Neuronal stem cell (in vitro differentiated cells): ENCODE measurements at regions not wholly inside any gene's neighbourhood (a gene's known extent, or its start where the extent isn't known, plus 50 kb on each side); places are given as distances from the start of the nearest gene placed in this dataset.

Experiments
- DNase-seq: peaks from one replicate; pipeline ENCODE4 v3.0.0-alpha.2; 2013; ENCODE audit warnings: low spot score
- H2AFZ ChIP-seq: one replicate; pipeline ENCODE4 v1.6.1; 2013; ENCODE audit warnings: mild to moderate bottlenecking, low read length, inconsistent platforms
- H2AK5ac ChIP-seq: 2 replicates; pipeline ENCODE4 v1.6.1; 2013; ENCODE audit warnings: low read depth, mild to moderate bottlenecking, inconsistent platforms, low read length, moderate library complexity, mixed read lengths
- H2BK120ac ChIP-seq: 2 replicates; pipeline ENCODE4 v1.6.1; 2013; ENCODE audit warnings: low read depth, mild to moderate bottlenecking, inconsistent platforms, low read length, moderate library complexity, mixed read lengths
- H2BK12ac ChIP-seq: one replicate; pipeline ENCODE4 v1.6.1; 2013; ENCODE audit warnings: low read length, inconsistent platforms
- H2BK15ac ChIP-seq: 2 replicates; pipeline ENCODE4 v1.6.1; 2013; ENCODE audit warnings: mild to moderate bottlenecking, low read length, inconsistent platforms, mixed read lengths
- H2BK5ac ChIP-seq: one replicate; pipeline ENCODE4 v1.6.1; 2013; ENCODE audit warnings: inconsistent platforms, mild to moderate bottlenecking, low read length, moderate library complexity
- H3K14ac ChIP-seq: one replicate; pipeline ENCODE4 v1.6.1; 2013; ENCODE audit warnings: low read length, inconsistent platforms
- H3K18ac ChIP-seq: 2 replicates; pipeline ENCODE4 v1.6.1; 2013; ENCODE audit warnings: low read length, inconsistent platforms
- H3K23ac ChIP-seq: 2 replicates; pipeline ENCODE4 v1.6.1; 2013; ENCODE audit warnings: low read depth, mild to moderate bottlenecking, mixed read lengths, low read length, inconsistent platforms; ENCODE audit not compliant: poor library complexity
- H3K27ac ChIP-seq: replicated peaks from 3 replicates; pipeline ENCODE4 v1.5.1; 2013; ENCODE audit warnings: low read length, inconsistent platforms
- H3K27me3 ChIP-seq, 3 experiments: 2 replicates each; pipeline ENCODE4 v1.6.1; 2013; ENCODE audit warnings: low read length in 3 of 3, mild to moderate bottlenecking in 2 of 3, inconsistent platforms in 1 of 3, low read depth in 1 of 3, mixed read lengths in 1 of 3, moderate library complexity in 1 of 3; ENCODE audit not compliant: control insufficient read depth in 3 of 3, insufficient read depth in 3 of 3
- H3K36me3 ChIP-seq, 2 donors: replicated peaks in 1 of 2; 2 replicates each; pipeline ENCODE4 v1.6.1; 2013; ENCODE audit warnings: low read length in 2 of 2; ENCODE audit not compliant: control insufficient read depth in 2 of 2, insufficient read depth in 2 of 2
- H3K4ac ChIP-seq: 2 replicates; pipeline ENCODE4 v1.6.1; 2013; ENCODE audit warnings: inconsistent platforms, mild to moderate bottlenecking, low read length, moderate library complexity
- H3K4me1 ChIP-seq, 2 donors: 1 replicate in 1 of 2; 2 replicates in 1 of 2; pipeline ENCODE4 v1.6.1; 2013; ENCODE audit warnings: low read length in 2 of 2, low read depth in 1 of 2; ENCODE audit not compliant: control insufficient read depth in 2 of 2, insufficient read depth in 1 of 2
- H3K4me2 ChIP-seq: one replicate; pipeline ENCODE4 v1.6.1; 2013; ENCODE audit warnings: mild to moderate bottlenecking, low read length, inconsistent platforms; ENCODE audit not compliant: insufficient read depth, poor library complexity, severe bottlenecking
- H3K4me3 ChIP-seq, 2 donors: 2 replicates each; pipeline ENCODE4 v1.5.1; 2013; ENCODE audit warnings: low read length in 2 of 2, mild to moderate bottlenecking in 2 of 2, inconsistent platforms in 1 of 2, moderate library complexity in 1 of 2
- H3K79me1 ChIP-seq: one replicate; pipeline ENCODE4 v1.6.1; 2013; ENCODE audit warnings: low read depth, mild to moderate bottlenecking, inconsistent platforms, low read length, moderate library complexity
- H3K9ac ChIP-seq: one replicate; pipeline ENCODE4 v1.6.1; 2013; ENCODE audit warnings: mild to moderate bottlenecking, low read depth, low read length, inconsistent platforms; ENCODE audit not compliant: poor library complexity
- H3K9me3 ChIP-seq, 2 donors: replicated peaks in 1 of 2; 2 replicates each; pipeline versions ENCODE3 to v1.6.1; 2013; ENCODE audit warnings: low read length in 2 of 2, mild to moderate bottlenecking in 2 of 2, inconsistent platforms in 1 of 2, low read depth in 1 of 2, mixed read lengths in 1 of 2, moderate library complexity in 1 of 2; ENCODE audit not compliant: control insufficient read depth in 2 of 2, insufficient read depth in 1 of 2
- H4K8ac ChIP-seq: one replicate; pipeline ENCODE4 v1.6.1; 2013; ENCODE audit warnings: low read depth, mild to moderate bottlenecking, inconsistent platforms, low read length, moderate library complexity
- H4K91ac ChIP-seq: one replicate; pipeline ENCODE4 v1.6.1; 2013; ENCODE audit warnings: low read length, low read depth, mild to moderate bottlenecking, inconsistent platforms; ENCODE audit not compliant: poor library complexity
- WGBS, 2 donors: extraction: QIAGEN DNeasy Blood & Tissue Kit; methylation state at CpG; one replicate each; pipeline ENCODE4 v1.1.7; 2013; ENCODE audit warnings: missing lambda C conversion rate in 2 of 2, mixed read lengths in 1 of 2; ENCODE audit not compliant: insufficient read length in 2 of 2, insufficient replicate concordance in 1 of 2; ENCODE audit errors: extremely low coverage in 2 of 2; 5-methylcytosine and 5-hydroxymethylcytosine counted together

GRCh38 chr6:170456886-170457698, 96.0 kb downstream of the PSMB1 start:
- H3K23ac ChIP-seq = no peak overlapping the region
- H2AFZ ChIP-seq = no peak overlapping the region
- H3K27me3 ChIP-seq = peaks cover 0 to 8% (median 0%) of the 10 kb centered on the region in 3 experiments
- H3K4me2 ChIP-seq = no peak overlapping the region
- no peaks in the 10 kb centered on the region for H3K36me3 ChIP-seq
- peaks cover 15 to 16% of the 10 kb centered on the region in 2 donors for H3K4me1 ChIP-seq
- no peak overlapping the region for H3K4me3 ChIP-seq
- no peak overlapping the region for H2BK5ac ChIP-seq
- no CpG with 5 or more reads among the region's 11 CpGs for WGBS, 2 donors
- H3K9me3 ChIP-seq = no peaks in the 10 kb centered on the region
- no peak overlapping the region for H4K91ac ChIP-seq
- DNase-seq = no peak
- H3K18ac ChIP-seq = peak overlapping the region; percentile 88
- H2AK5ac ChIP-seq = peak overlapping the region; percentile 93
- peak overlapping the region; percentile 41 for H3K14ac ChIP-seq
- peak overlapping the region; percentile 34 for H3K9ac ChIP-seq
- peak overlapping the region; percentile 43 for H4K8ac ChIP-seq
- H3K4ac ChIP-seq = no peak overlapping the region
- H2BK120ac ChIP-seq = no peak overlapping the region
- H2BK15ac ChIP-seq = peak overlapping the region; percentile 87
- H3K27ac ChIP-seq = no peak overlapping the region
- no peak overlapping the region for H2BK12ac ChIP-seq
- H3K79me1 ChIP-seq = no peaks in the 10 kb centered on the region
